Endothelial cell of umbilical vein (primary cell): ENCODE measurements at regions not wholly inside any gene's neighbourhood (a gene's known extent, or its start where the extent isn't known, plus 50 kb on each side); places are given as distances from the start of the nearest gene placed in this dataset.

Experiments
- BruUV-seq: library from RNA; stranded (reverse); fragments of 400-500 nt; replicated peaks from 2 replicates; lab custom pipeline; 2021; lab: Mats Ljungman, UMichigan
- CTCF ChIA-PET: fragments of 300-600, 350-600 bp; sonication (Branson Sonifier 250); formaldehyde crosslinking; loops from one replicate; lab custom pipeline; 2021; ENCODE audit warnings: antibody characterized with exemption, inconsistent platforms; lab: Charles Lee
- POLR2A ChIA-PET: fragments of 300-600, 350-600 bp; sonication (Branson Sonifier 250); formaldehyde crosslinking; loops from one replicate; lab custom pipeline; 2021; ENCODE audit warnings: antibody characterized with exemption, inconsistent platforms; lab: Charles Lee
- DNase-seq: peaks from one replicate; pipeline ENCODE4 v3.0.0-alpha.2; 2011; ENCODE audit warnings: low read depth, low spot score
- FAIRE-seq: peaks from 2 replicates; lab custom pipeline; 2011; peaks lifted over from hg19 to GRCh38; lab: Jason Lieb, UNC
- H2AFZ ChIP-seq: 2 replicates; pipeline ENCODE4 v1.6.0; 2012; ENCODE audit warnings: low read depth, low read length, control low read depth, inconsistent platforms
- H3K27ac ChIP-seq: 2 replicates; pipeline ENCODE4 v1.5.1; 2011; ENCODE audit warnings: low read depth, mild to moderate bottlenecking, control low read depth, low read length, moderate library complexity; ENCODE audit not compliant: insufficient read depth
- H3K27me3 ChIP-seq, 2 experiments: 2 replicates each; pipeline versions ENCODE4 v1.6.0 to v1.6.1; 2011; ENCODE audit warnings: low read length in 2 of 2, mixed read lengths in 1 of 2; ENCODE audit not compliant: control insufficient read depth in 2 of 2, insufficient read depth in 2 of 2
- H3K36me3 ChIP-seq, 2 experiments: 2 replicates in 1 of 2; 3 replicates in 1 of 2; pipeline ENCODE4 v1.5.1; 2011; ENCODE audit warnings: low read length in 2 of 2, mild to moderate bottlenecking in 1 of 2, moderate library complexity in 1 of 2; ENCODE audit not compliant: control insufficient read depth in 2 of 2, insufficient read depth in 2 of 2; ENCODE audit errors: extremely low read depth in 1 of 2
- H3K4me1 ChIP-seq: 3 replicates; pipeline ENCODE4 v1.5.1; 2011; ENCODE audit warnings: mild to moderate bottlenecking, low read length; ENCODE audit not compliant: control insufficient read depth, insufficient read depth; ENCODE audit errors: extremely low read depth
- H3K4me2 ChIP-seq: 2 replicates; pipeline ENCODE4 v1.6.1; 2011; ENCODE audit warnings: low read length, control low read depth, mixed read lengths; ENCODE audit not compliant: insufficient read depth
- H3K4me3 ChIP-seq, 3 experiments: fragments of 200-600 bp in 1 of 3; sonication (generic), shearing (Covaris generic) in 1 of 3; replicated peaks in 1 of 3; 2 replicates each; pipeline ENCODE4 v1.5.1; 2011 to 2016; ENCODE audit warnings: control low read depth in 3 of 3, low read length in 3 of 3, mild to moderate bottlenecking in 2 of 3, inconsistent platforms in 1 of 3, low read depth in 1 of 3, moderate library complexity in 1 of 3; ENCODE audit not compliant: insufficient read depth in 1 of 3
- H3K79me2 ChIP-seq: 2 replicates; pipeline ENCODE4 v1.6.0; 2012; ENCODE audit warnings: low read length, inconsistent platforms; ENCODE audit not compliant: control insufficient read depth, insufficient read depth
- H3K9ac ChIP-seq: replicated peaks from 2 replicates; pipeline ENCODE3; 2011; ENCODE audit warnings: low read length, control low read depth; ENCODE audit not compliant: insufficient read depth; ENCODE audit errors: extremely low read depth
- H3K9me1 ChIP-seq: replicated peaks from 3 replicates; pipeline ENCODE4 v1.6.0; 2011; ENCODE audit warnings: mild to moderate bottlenecking, low read length; ENCODE audit not compliant: control insufficient read depth, insufficient read depth; ENCODE audit errors: extremely low read depth
- H3K9me3 ChIP-seq: replicated peaks from 2 replicates; pipeline ENCODE4 v1.5.1; 2012; ENCODE audit warnings: low read length, inconsistent platforms; ENCODE audit not compliant: control insufficient read depth, insufficient read depth
- H4K20me1 ChIP-seq: replicated peaks from 2 replicates; pipeline ENCODE3; 2011; ENCODE audit warnings: mild to moderate bottlenecking, low read length; ENCODE audit not compliant: control insufficient read depth, insufficient read depth; ENCODE audit errors: extremely low read depth
- EZH2 ChIP-seq: IDR thresholded peaks from 2 replicates; pipeline ENCODE4 v1.6.1; 2012; ENCODE audit warnings: borderline replicate concordance, low read depth, mild to moderate bottlenecking, moderate library complexity, low read length, inconsistent platforms; ENCODE audit not compliant: severe bottlenecking
- FOS ChIP-seq: IDR thresholded peaks from 2 replicates; pipeline ENCODE4 v1.6.1; 2011; ENCODE audit warnings: mild to moderate bottlenecking, low read length, moderate library complexity, borderline replicate concordance; ENCODE audit not compliant: insufficient read depth
- GATA2 ChIP-seq: IDR thresholded peaks from 2 replicates; pipeline ENCODE4 v1.7.0; 2011; ENCODE audit warnings: low read depth, mild to moderate bottlenecking, moderate library complexity, mixed read lengths, low read length; ENCODE audit not compliant: insufficient read length, insufficient read depth
- JUN ChIP-seq: IDR thresholded peaks from 2 replicates; pipeline ENCODE4 v1.6.1; 2011; ENCODE audit warnings: borderline replicate concordance, low read depth; ENCODE audit not compliant: insufficient read length, insufficient read depth
- MYC ChIP-seq: IDR thresholded peaks from one replicate; pipeline ENCODE4 v1.6.1; 2011; ENCODE audit warnings: mild to moderate bottlenecking, low read depth, low read length
- POLR2A ChIP-seq: IDR thresholded peaks from 2 replicates; pipeline ENCODE4 v1.6.1; 2012; ENCODE audit warnings: low read depth, mild to moderate bottlenecking, control low read depth, low read length
- POLR2AphosphoS5 ChIP-seq: IDR thresholded peaks from 2 replicates; pipeline ENCODE4 v1.6.1; 2012; ENCODE audit warnings: low read depth, mild to moderate bottlenecking, control low read depth, low read length, moderate library complexity; ENCODE audit not compliant: insufficient read depth
- dilution Hi-C: fragments of 300-500 bp; cut with MboI; formaldehyde crosslinking; loops from one replicate; pipeline ENCODE4 v1.15.0; 2019; ENCODE audit warnings: low sequenced_read_pairs; ENCODE audit not compliant: extremely low pct_ligation_motif_present
- intact Hi-C: fragments of 100-400 bp; cut with micrococcal nuclease; formaldehyde crosslinking; loops from one replicate; pipeline ENCODE4 v1.10.0; 2022
- TF ChIP-seq, protein P1 (sequence below), 2 donors: IDR thresholded peaks; 1 replicate in 1 of 2; 2 replicates in 1 of 2; pipeline ENCODE4 v1.5.1; 2011; ENCODE audit warnings: low read length in 2 of 2, mild to moderate bottlenecking in 2 of 2, moderate library complexity in 2 of 2, control low read depth in 1 of 2, inconsistent platforms in 1 of 2, low read depth in 1 of 2; ENCODE audit not compliant: insufficient read depth in 1 of 2; ENCODE audit errors: extremely low read depth in 1 of 2
- TF ChIP-seq, protein P2 (sequence below): IDR thresholded peaks from 2 replicates; pipeline ENCODE4 v1.6.1; 2011; ENCODE audit not compliant: insufficient read depth, insufficient read length

DNA sequence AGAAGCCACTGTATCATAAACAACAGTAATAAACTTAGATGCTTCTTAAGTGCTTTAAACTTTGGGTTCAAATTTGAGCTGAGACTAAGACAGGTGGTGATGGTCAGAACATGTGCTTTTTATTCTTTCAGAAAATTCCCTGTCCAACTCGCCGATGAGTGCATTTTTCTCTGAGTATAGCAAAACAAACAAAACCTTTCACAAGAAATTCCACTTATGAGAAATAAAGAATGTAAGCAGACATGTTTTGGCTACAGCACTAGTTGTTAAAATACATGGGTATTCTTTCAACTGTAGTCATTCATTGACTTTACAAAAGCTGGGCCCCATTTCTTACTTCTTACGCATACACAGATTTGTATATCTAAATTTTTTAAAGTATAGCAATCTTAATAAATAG, 125.6 kb downstream of the SPRY2 start:
- intact Hi-C loops (no loop called here), dilution Hi-C loops (no loop called here)
- no peaks in the 10 kb centered on the region for H4K20me1 ChIP-seq
- H3K79me2 ChIP-seq, result no peaks in the 10 kb centered on the region
- ChIA-PET POLR2A (no interaction called here), CTCF (interaction anchor here (1.1 kb wide), 1 partner anchor 12 kb away, joined by 3 read pairs; no protein-coding TSS in a partner anchor)
- H3K27ac ChIP-seq, result no peak overlapping the region
- H3K9me1 ChIP-seq, result no peaks in the 10 kb centered on the region
- FAIRE-seq (no peak), DNase-seq (no peak)
- H3K36me3 ChIP-seq, result no peaks in the 10 kb centered on the region
- H3K9ac ChIP-seq, result no peak overlapping the region
- no peaks in the 10 kb centered on the region for H3K27me3 ChIP-seq
- peaks cover 15% of the 10 kb centered on the region for H3K4me1 ChIP-seq
- no TSS peak for BruUV-seq
- no peak for TF ChIP-seq EZH2
- no peak for TF ChIP-seq GATA2
- H2AFZ ChIP-seq, result no peak overlapping the region
- H3K9me3 ChIP-seq, result no peaks in the 10 kb centered on the region
- no peak overlapping the region for H3K4me2 ChIP-seq
- H3K4me3 ChIP-seq, result no peak overlapping the region

DNA sequence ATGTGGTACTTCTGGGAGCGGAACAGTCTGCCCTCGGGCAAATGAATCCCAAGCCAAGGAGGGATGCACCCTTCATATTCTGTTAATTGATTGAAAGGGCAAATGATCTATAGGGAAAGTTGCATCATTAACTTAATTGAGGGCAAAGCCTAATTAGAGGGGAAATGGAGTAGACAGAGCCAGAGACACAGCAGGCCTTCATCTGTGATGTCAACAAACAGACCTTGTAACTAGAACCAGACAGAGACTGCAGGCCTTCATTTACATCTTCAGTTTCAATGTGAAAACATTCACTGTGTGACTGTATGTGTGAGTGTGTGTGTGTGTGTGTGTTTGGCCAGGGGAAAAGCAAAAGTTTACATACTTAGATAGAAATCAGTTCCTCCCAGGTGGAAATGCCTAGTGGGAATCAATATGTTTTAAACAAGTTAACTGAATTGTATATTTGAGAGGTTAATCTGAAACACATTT, 126.4 kb downstream of the SPRY2 start:
- DNase-seq (no peak), FAIRE-seq (no peak)
- CTCF ChIA-PET, result interaction anchor here (1.1 kb wide), 1 partner anchor 13 kb away, joined by 3 read pairs; no protein-coding TSS in a partner anchor
- dilution Hi-C loops, result no loop called here
- H3K9me1 ChIP-seq, result no peaks in the 10 kb centered on the region
- H3K36me3 ChIP-seq, result no peaks in the 10 kb centered on the region
- H3K9me3 ChIP-seq, result no peaks in the 10 kb centered on the region
- H3K4me2 ChIP-seq, result no peak overlapping the region
- BruUV-seq, result no TSS peak
- H2AFZ ChIP-seq, result no peak overlapping the region
- POLR2A ChIA-PET, result no interaction called here
- intact Hi-C loops, result no loop called here
- H3K27ac ChIP-seq, result no peak overlapping the region
- no peaks in the 10 kb centered on the region for H3K27me3 ChIP-seq
- H3K79me2 ChIP-seq, result no peaks in the 10 kb centered on the region
- H3K4me3 ChIP-seq, result no peak overlapping the region
- no peak for TF ChIP-seq MYC
- TF ChIP-seq EZH2, result no peak
- no peak for TF ChIP-seq POLR2A
- TF ChIP-seq POLR2AphosphoS5, result no peak
- no peak for TF ChIP-seq JUN
- no peak for TF ChIP-seq FOS
- TF ChIP-seq, protein P1, sequence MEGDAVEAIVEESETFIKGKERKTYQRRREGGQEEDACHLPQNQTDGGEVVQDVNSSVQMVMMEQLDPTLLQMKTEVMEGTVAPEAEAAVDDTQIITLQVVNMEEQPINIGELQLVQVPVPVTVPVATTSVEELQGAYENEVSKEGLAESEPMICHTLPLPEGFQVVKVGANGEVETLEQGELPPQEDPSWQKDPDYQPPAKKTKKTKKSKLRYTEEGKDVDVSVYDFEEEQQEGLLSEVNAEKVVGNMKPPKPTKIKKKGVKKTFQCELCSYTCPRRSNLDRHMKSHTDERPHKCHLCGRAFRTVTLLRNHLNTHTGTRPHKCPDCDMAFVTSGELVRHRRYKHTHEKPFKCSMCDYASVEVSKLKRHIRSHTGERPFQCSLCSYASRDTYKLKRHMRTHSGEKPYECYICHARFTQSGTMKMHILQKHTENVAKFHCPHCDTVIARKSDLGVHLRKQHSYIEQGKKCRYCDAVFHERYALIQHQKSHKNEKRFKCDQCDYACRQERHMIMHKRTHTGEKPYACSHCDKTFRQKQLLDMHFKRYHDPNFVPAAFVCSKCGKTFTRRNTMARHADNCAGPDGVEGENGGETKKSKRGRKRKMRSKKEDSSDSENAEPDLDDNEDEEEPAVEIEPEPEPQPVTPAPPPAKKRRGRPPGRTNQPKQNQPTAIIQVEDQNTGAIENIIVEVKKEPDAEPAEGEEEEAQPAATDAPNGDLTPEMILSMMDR (IDR thresholded peaks at IDR 0.05; ENCODE audit: extremely low read depth in 1 of 2, insufficient read depth in 1 of 2, low read depth in 1 of 2, low read length in 2 of 2), result no peak
- TF ChIP-seq, protein P2, sequence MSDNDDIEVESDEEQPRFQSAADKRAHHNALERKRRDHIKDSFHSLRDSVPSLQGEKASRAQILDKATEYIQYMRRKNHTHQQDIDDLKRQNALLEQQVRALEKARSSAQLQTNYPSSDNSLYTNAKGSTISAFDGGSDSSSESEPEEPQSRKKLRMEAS, result no peak
- no peak for TF ChIP-seq GATA2
- H3K9ac ChIP-seq, result no peak overlapping the region
- peaks cover 15% of the 10 kb centered on the region for H3K4me1 ChIP-seq
- H4K20me1 ChIP-seq, result no peaks in the 10 kb centered on the region
